GM10266 (cell line): ENCODE measurements at regions not wholly inside any gene's neighbourhood (a gene's known extent, or its start where the extent isn't known, plus 50 kb on each side); places are given as distances from the start of the nearest gene placed in this dataset.

Experiments
- DNase-seq: peaks from one replicate; pipeline ENCODE4 v3.0.0; 2012; ENCODE audit errors: extremely low spot score
- TF ChIP-seq, protein P1 (sequence below): IDR thresholded peaks from 2 replicates; pipeline ENCODE4 v1.5.1; 2012; ENCODE audit warnings: mild to moderate bottlenecking, low read depth; ENCODE audit not compliant: control insufficient read depth, insufficient read depth; ENCODE audit errors: missing control alignments

DNA sequence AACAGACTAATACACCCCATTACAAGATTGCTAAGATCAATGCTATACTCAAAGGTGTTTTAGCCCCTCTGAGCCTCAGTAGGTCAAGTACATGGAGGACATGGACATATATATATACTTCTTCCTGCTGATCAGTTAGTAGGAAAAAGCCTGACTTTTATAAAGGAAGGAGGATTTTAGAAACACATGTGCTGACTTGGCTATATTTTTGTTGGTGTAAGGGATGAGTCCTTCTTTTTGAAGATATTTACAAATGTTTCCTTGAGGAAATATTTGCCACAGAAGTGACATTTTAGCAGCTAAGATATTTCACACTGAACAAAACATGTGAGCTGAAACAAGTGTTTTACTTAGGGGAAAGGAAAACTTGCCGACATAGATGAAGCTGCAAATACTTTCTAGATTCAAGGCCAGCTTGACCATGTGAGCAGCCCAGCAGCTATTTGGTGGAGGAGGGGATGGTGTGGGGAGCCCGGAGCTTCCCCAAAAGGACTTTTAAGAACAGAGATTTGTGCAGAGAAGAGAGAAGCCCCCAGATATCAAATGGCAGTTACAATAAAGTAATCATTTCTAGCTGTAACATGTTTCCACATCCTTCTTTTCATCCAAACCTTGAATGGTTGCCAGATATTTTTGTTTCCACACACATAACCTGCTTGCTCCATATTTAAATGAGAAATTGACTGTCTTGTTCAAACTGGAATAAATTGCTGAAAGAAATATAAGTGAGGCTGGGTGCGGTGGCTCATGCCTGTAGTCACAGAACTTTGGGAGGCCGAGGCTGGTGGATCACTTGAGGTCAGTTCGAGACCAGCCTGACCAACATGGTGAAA lies 111.7 kb upstream of the NR2F2 start:
- DNase-seq, result no peak
- TF ChIP-seq, protein P1, sequence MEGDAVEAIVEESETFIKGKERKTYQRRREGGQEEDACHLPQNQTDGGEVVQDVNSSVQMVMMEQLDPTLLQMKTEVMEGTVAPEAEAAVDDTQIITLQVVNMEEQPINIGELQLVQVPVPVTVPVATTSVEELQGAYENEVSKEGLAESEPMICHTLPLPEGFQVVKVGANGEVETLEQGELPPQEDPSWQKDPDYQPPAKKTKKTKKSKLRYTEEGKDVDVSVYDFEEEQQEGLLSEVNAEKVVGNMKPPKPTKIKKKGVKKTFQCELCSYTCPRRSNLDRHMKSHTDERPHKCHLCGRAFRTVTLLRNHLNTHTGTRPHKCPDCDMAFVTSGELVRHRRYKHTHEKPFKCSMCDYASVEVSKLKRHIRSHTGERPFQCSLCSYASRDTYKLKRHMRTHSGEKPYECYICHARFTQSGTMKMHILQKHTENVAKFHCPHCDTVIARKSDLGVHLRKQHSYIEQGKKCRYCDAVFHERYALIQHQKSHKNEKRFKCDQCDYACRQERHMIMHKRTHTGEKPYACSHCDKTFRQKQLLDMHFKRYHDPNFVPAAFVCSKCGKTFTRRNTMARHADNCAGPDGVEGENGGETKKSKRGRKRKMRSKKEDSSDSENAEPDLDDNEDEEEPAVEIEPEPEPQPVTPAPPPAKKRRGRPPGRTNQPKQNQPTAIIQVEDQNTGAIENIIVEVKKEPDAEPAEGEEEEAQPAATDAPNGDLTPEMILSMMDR, result no peak

DNA sequence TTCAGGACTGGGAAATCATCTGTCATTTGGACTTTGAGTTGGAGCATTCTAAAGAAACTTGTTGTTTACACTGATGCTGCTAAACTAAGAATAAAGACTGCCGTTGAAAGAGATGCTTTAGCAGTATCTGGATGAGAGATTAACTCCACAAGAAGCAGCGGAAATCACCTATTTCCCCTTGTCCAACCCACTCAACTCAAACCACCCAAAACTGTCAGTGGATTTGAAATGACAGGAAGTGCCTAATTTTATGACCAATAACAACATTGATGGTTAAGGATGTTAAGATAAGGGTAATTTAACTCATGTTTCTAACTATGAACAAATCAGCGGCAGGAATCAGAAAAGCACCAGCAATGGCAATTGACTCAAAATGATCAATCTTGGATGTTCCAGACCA lies 110.8 kb upstream of the NR2F2 start:
- TF ChIP-seq, protein P1, result no peak
- no peak for DNase-seq

DNA sequence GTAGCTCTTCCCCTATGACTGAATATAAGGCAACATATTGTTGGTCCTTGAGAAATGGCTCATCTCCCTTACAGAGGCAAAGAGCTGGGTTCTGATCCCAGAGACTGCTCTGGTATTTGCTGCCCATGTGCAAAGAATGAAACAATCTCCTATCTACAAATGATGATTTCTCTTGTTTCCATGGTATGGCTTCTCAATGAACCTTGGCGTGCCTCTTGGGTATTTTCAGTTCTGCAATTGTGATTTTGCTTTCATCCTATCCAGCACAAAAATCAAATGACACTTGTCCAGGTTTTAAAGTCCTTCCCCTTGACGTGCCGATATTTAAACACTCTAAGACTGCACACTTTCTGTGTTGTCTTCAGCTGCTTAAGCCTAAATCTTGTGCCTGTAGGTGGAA lies 109.8 kb upstream of the NR2F2 start:
- no peak for DNase-seq
- TF ChIP-seq, protein P1, result no peak

DNA sequence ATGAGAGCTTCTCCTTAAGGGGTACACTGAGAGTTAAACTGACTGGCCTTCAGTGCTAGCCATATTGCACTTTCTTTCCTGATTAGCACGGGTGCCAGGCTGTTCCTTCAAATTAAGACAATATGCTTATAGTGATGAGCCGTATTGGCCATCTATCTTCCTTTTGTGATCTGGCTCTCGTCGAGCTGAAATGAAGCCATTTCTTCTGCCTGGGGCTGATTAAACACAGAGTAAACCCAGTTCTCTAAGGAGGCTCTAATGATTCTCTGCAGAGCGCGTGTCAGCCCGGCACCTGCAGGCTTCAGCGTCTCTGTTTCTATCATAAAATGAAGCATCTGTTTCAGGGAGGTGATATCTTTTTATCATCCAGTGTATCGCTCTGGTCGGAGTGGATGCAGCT lies 107.5 kb upstream of the NR2F2 start:
- no peak for DNase-seq
- TF ChIP-seq, protein P1, result no peak

DNA sequence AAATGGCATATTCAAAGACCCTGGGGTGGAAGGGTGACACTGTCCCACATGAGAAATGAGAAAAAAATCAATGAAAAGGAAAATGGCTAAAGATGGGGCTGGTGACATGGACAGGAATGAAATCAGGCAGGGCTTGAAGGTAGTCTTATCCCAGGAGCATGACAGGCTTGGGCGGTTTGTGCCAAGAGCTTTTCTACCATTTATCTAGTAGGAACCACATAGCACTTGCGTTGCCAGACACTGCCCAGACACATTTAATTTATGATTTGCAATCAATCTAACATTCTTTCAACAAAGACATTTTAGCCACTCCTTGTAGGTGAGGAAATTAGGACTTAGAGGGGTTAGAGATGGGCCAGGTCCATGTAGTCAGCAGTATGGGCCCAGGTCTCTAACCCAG lies 106.6 kb upstream of the NR2F2 start:
- TF ChIP-seq, protein P1, result no peak
- no peak for DNase-seq

DNA sequence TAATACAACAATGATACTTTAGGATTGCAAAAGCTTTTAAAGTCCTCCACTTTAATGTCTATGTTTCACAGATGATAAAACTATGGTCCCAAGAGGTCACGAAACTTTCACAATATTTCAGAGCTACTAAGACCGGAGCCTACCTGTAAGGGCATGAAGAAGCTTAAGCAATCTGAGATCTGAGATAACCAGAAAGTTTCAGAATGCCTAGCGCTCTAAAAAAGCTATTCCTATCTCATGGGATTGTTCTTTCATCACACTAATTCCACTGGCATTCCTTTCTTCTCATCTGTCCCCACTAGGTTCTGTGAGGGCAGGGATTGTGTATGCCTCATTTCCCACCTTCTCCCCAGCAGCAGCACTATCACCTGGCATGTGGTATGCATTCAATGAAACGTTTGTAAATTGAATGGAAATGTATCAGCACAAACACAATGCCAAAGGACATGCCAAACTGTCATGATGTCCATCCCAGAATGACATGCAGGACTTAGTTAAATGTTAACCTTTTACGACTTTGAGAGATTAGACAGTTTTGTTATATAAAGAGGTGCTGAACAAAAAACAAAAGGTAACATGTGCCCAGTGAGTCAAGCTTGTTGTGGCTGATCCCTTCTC lies 104.7 kb upstream of the NR2F2 start:
- TF ChIP-seq, protein P1, result no peak
- DNase-seq, result no peak
